Right atrium auricular region (tissue), 2 donors: ENCODE measurements at regions not wholly inside any gene's neighbourhood (a gene's known extent, or its start where the extent isn't known, plus 50 kb on each side); places are given as distances from the start of the nearest gene placed in this dataset.

Experiments
- DNase-seq: peaks from one replicate; pipeline ENCODE4 v3.0.0-alpha.2; 2019; ENCODE audit warnings: low spot score
- H3K27ac ChIP-seq, 2 donors: fragments of 200-600 bp; sonication (generic); 1 replicate in 1 of 2; 2 replicates in 1 of 2; pipeline ENCODE4 v1.5.1; 2016 to 2019
- H3K27me3 ChIP-seq, 2 donors: fragments of 200-600 bp; sonication (generic); one replicate each; pipeline versions ENCODE4 v1.5.1 to v1.6.0; 2017 to 2019
- H3K36me3 ChIP-seq: fragments of 200-600 bp; sonication (generic); one replicate; pipeline ENCODE4 v1.5.1; 2016
- H3K4me1 ChIP-seq, 2 donors: fragments of 200-600 bp; sonication (generic); one replicate each; pipeline versions ENCODE4 v1.5.1 to v1.6.0; 2017 to 2019
- H3K4me3 ChIP-seq, 2 donors: fragments of 200-600 bp; sonication (generic); 1 replicate in 1 of 2; 2 replicates in 1 of 2; pipeline ENCODE4 v1.5.1; 2017 to 2019; ENCODE audit warnings: mild to moderate bottlenecking in 1 of 2, moderate library complexity in 1 of 2
- H3K9me3 ChIP-seq, 2 donors: fragments of 200-600 bp; sonication (generic); one replicate each; pipeline ENCODE4 v1.5.1; 2019
- CTCF ChIP-seq, 2 donors: fragments of 200-600 bp; sonication (generic); IDR thresholded peaks; one replicate each; pipeline ENCODE4 v1.5.1; 2019; ENCODE audit warnings: antibody characterized with exemption in 2 of 2

GRCh38 chr18:67876871-67877270 lies 360.4 kb upstream of the DSEL start:
- no peak for TF ChIP-seq CTCF (IDR thresholded peaks at IDR 0.05)
- H3K27me3 ChIP-seq: no peaks in the 10 kb centered on the region

GRCh38 chr18:67875944-67876343 lies 359.4 kb upstream of the DSEL start:
- H3K4me1 ChIP-seq: no peaks in the 10 kb centered on the region
- H3K36me3 ChIP-seq: no peaks in the 10 kb centered on the region
- no peaks in the 10 kb centered on the region for H3K9me3 ChIP-seq
- H3K27ac ChIP-seq: no peak overlapping the region
- TF ChIP-seq CTCF (IDR thresholded peaks at IDR 0.05): no peak
- no peaks in the 10 kb centered on the region for H3K27me3 ChIP-seq
- no peak overlapping the region for H3K4me3 ChIP-seq
- no peak for DNase-seq

More at GRCh38 chr18:67876871-67877270, 360.4 kb upstream of the DSEL start:
- DNase-seq: no peak
- no peaks in the 10 kb centered on the region for H3K4me1 ChIP-seq
- no peaks in the 10 kb centered on the region for H3K9me3 ChIP-seq
- H3K4me3 ChIP-seq: no peak overlapping the region
- no peaks in the 10 kb centered on the region for H3K36me3 ChIP-seq
- no peak overlapping the region for H3K27ac ChIP-seq

GRCh38 chr18:67875060-67875459 lies 358.5 kb upstream of the DSEL start:
- no peaks in the 10 kb centered on the region for H3K4me1 ChIP-seq
- no peaks in the 10 kb centered on the region for H3K27me3 ChIP-seq
- no peaks in the 10 kb centered on the region for H3K9me3 ChIP-seq
- no peak for TF ChIP-seq CTCF (IDR thresholded peaks at IDR 0.05)
- H3K27ac ChIP-seq: no peak overlapping the region
- no peak overlapping the region for H3K4me3 ChIP-seq
- H3K36me3 ChIP-seq: no peaks in the 10 kb centered on the region
- no peak for DNase-seq

- H3K9me3 ChIP-seq: no peaks in the 10 kb centered on the region
- no peaks in the 10 kb centered on the region for H3K36me3 ChIP-seq
- H3K4me1 ChIP-seq: no peaks in the 10 kb centered on the region
- TF ChIP-seq CTCF (IDR thresholded peaks at IDR 0.05): no peak
- no peak for DNase-seq
- H3K27ac ChIP-seq: no peak overlapping the region
- no peaks in the 10 kb centered on the region for H3K27me3 ChIP-seq
- H3K4me3 ChIP-seq: no peak overlapping the region
These were observed 348.9 kb upstream of the DSEL start for GRCh38 chr18:67865400-67865799.

- Histone ChIP-seq H3K27me3 (no peaks in the 10 kb centered on the region), H3K36me3 (no peaks in the 10 kb centered on the region), H3K4me3 (no peak overlapping the region), H3K9me3 (no peaks in the 10 kb centered on the region), H3K27ac (no peak overlapping the region), H3K4me1 (no peaks in the 10 kb centered on the region)
- TF ChIP-seq CTCF (IDR thresholded peaks at IDR 0.05): no peak
- no peak for DNase-seq
These were observed 348.3 kb upstream of the DSEL start for GRCh38 chr18:67864677-67865340.

GRCh38 chr18:67862069-67862468 lies 345.5 kb upstream of the DSEL start:
- no peak overlapping the region for H3K4me3 ChIP-seq
- no peaks in the 10 kb centered on the region for H3K27me3 ChIP-seq
- H3K27ac ChIP-seq: no peak overlapping the region
- H3K36me3 ChIP-seq: no peaks in the 10 kb centered on the region
- no peak for DNase-seq
- H3K4me1 ChIP-seq: no peaks in the 10 kb centered on the region
- TF ChIP-seq CTCF (IDR thresholded peaks at IDR 0.05): no peak
- peaks cover 0 to 8% of the 10 kb centered on the region in 2 donors for H3K9me3 ChIP-seq
